GM19372 (cell line): ENCODE measurements at regions not wholly inside any gene's neighbourhood (a gene's known extent, or its start where the extent isn't known, plus 50 kb on each side); places are given as distances from the start of the nearest gene placed in this dataset.

Experiments
- ATAC-seq: cut with Tn5 transposase; IDR thresholded peaks from one replicate; pipeline ENCODE4 v1.9.1; 2021; ENCODE audit warnings: mild to moderate bottlenecking, low read depth, moderate library complexity; ENCODE audit not compliant: unreplicated experiment

- ATAC-seq: peak; percentile 82
Observed at GRCh38 chr12:66066137-66066928, 64.2 kb downstream of the LLPH start.

GRCh38 chr12:66065641-66066136 is 64.9 kb downstream of the LLPH start:
- ATAC-seq: no peak

GRCh38 chr12:66065150-66065549 is 65.4 kb downstream of the LLPH start:
- no peak for ATAC-seq

- ATAC-seq: no peak
Observed at GRCh38 chr12:66063916-66064315, 66.6 kb downstream of the LLPH start.

GRCh38 chr12:66062290-66062625 is 68.3 kb downstream of the LLPH start:
- no peak for ATAC-seq

GRCh38 chr12:66061557-66062289 is 68.8 kb downstream of the LLPH start:
- ATAC-seq: no peak

GRCh38 chr12:66061076-66061475 is 69.5 kb downstream of the LLPH start:
- no peak for ATAC-seq

- no peak for ATAC-seq
Observed at GRCh38 chr12:66060163-66060907, 70.2 kb downstream of the LLPH start.

- ATAC-seq: no peak
Observed at GRCh38 chr12:66059666-66060065, 70.9 kb downstream of the LLPH start.

- ATAC-seq: no peak
Observed at GRCh38 chr12:66058554-66058953, 72.0 kb downstream of the LLPH start.

GRCh38 chr12:66055837-66056319 is 74.7 kb downstream of the LLPH start:
- ATAC-seq: peak; percentile 92

GRCh38 chr12:66052988-66053615 is 77.4 kb downstream of the LLPH start:
- no peak for ATAC-seq

GRCh38 chr12:66051361-66051760 is 79.2 kb downstream of the LLPH start:
- no peak for ATAC-seq

- ATAC-seq: no peak
Observed at GRCh38 chr12:66050610-66051009, 79.9 kb downstream of the LLPH start.

GRCh38 chr12:66050283-66050576 is 80.3 kb downstream of the LLPH start:
- ATAC-seq: no peak

- ATAC-seq: no peak
Observed at GRCh38 chr12:66049538-66050282, 80.8 kb downstream of the LLPH start.

- ATAC-seq: no peak
Observed at GRCh38 chr12:66048835-66049537, 81.6 kb downstream of the LLPH start.

GRCh38 chr12:66048218-66048834 is 82.2 kb downstream of the LLPH start:
- no peak for ATAC-seq

GRCh38 chr12:66047411-66048021 is 83.0 kb downstream of the LLPH start:
- ATAC-seq: peak; percentile 70
